ENCODE measurements at regions not wholly inside any gene's neighbourhood (a gene's known extent, or its start where the extent isn't known, plus 50 kb on each side); places are given as distances from the start of the nearest gene placed in this dataset.

DNA sequence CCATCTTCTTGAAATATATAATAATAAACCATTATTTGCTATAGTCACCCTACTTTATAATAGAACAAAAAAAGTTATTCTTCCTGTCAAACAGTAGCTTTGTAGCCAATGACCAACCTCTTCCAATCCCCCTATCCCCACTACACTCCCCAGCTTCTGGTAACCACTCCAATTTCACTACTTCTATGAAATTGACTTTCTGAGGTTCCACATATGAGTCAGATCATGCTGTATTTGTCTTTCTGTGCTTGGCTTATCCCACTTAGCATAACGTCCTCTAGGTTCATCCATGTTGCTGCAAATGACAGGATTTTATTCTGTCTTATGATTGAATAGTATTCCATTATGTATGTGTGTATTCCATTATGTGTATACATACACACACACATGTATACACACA is 809.7 kb upstream of the NDST4 start:
- H3K27ac ChIP-seq (ENCODE audit: low read length), result no peak overlapping the region
- H3K9me3 ChIP-seq (ENCODE audit: control insufficient read depth in 1 of 2, low read length in 2 of 2), result no peaks in the 10 kb centered on the region
- H3K4me3 ChIP-seq (ENCODE audit: low read depth in 1 of 2, low read length in 2 of 2), result no peak overlapping the region
- no peaks in the 10 kb centered on the region for H3K36me3 ChIP-seq (ENCODE audit: control insufficient read depth in 1 of 2, insufficient read depth in 2 of 2, low read length in 2 of 2)
- no peaks in the 10 kb centered on the region for H3K4me1 ChIP-seq (ENCODE audit: control insufficient read depth in 1 of 2, insufficient read depth in 2 of 2, low read length in 2 of 2)
- no peaks in the 10 kb centered on the region for H3K27me3 ChIP-seq (ENCODE audit: low read depth, low read length)

GRCh38 chr4:115920637-115921036 is 807.2 kb upstream of the NDST4 start:
- Histone ChIP-seq H3K4me1 (ENCODE audit: control insufficient read depth in 1 of 2, insufficient read depth in 2 of 2, low read length in 2 of 2) (no peaks in the 10 kb centered on the region), H3K27ac (ENCODE audit: low read length) (no peak overlapping the region), H3K9me3 (ENCODE audit: control insufficient read depth in 1 of 2, low read length in 2 of 2) (no peaks in the 10 kb centered on the region), H3K27me3 (ENCODE audit: low read depth, low read length) (no peaks in the 10 kb centered on the region), H3K36me3 (ENCODE audit: control insufficient read depth in 1 of 2, insufficient read depth in 2 of 2, low read length in 2 of 2) (no peaks in the 10 kb centered on the region), H3K4me3 (ENCODE audit: low read depth in 1 of 2, low read length in 2 of 2) (no peak overlapping the region)

DNA sequence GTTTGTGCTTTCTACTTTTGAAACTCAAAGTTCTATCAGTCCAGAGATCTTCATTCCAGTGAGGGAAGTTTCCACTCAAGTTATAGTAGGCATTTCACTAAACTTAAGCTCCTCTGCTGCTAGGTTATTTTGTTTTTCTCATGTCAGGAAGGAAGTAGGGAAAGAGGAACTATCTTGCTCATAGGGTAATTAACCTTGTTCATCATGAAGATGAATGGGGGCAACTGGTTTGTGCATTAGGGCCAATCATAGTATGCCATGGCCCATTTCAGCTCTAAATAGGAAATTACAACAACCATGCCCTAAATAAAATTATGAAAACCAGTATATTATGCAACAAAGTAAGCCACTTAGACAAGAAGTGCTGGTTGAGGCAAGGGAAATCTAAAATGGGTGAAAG is 804.7 kb upstream of the NDST4 start:
- no peaks in the 10 kb centered on the region for H3K9me3 ChIP-seq (ENCODE audit: control insufficient read depth in 1 of 2, low read length in 2 of 2)
- no peaks in the 10 kb centered on the region for H3K27me3 ChIP-seq (ENCODE audit: low read depth, low read length)
- no peaks in the 10 kb centered on the region for H3K36me3 ChIP-seq (ENCODE audit: control insufficient read depth in 1 of 2, insufficient read depth in 2 of 2, low read length in 2 of 2)
- no peaks in the 10 kb centered on the region for H3K4me1 ChIP-seq (ENCODE audit: control insufficient read depth in 1 of 2, insufficient read depth in 2 of 2, low read length in 2 of 2)
- H3K27ac ChIP-seq (ENCODE audit: low read length), result no peak overlapping the region
- H3K4me3 ChIP-seq (ENCODE audit: low read depth in 1 of 2, low read length in 2 of 2), result no peak overlapping the region

- Histone ChIP-seq H3K4me3 (ENCODE audit: low read depth in 1 of 2, low read length in 2 of 2) (no peak overlapping the region), H3K4me1 (ENCODE audit: control insufficient read depth in 1 of 2, insufficient read depth in 2 of 2, low read length in 2 of 2) (no peaks in the 10 kb centered on the region), H3K9me3 (ENCODE audit: control insufficient read depth in 1 of 2, low read length in 2 of 2) (no peaks in the 10 kb centered on the region), H3K27me3 (ENCODE audit: low read depth, low read length) (no peaks in the 10 kb centered on the region), H3K36me3 (ENCODE audit: control insufficient read depth in 1 of 2, insufficient read depth in 2 of 2, low read length in 2 of 2) (no peaks in the 10 kb centered on the region), H3K27ac (ENCODE audit: low read length) (no peak overlapping the region)
These were observed 793.0 kb upstream of the NDST4 start for GRCh38 chr4:115906428-115906827.

GRCh38 chr4:115883847-115884246 is 770.4 kb upstream of the NDST4 start:
- H3K27me3 ChIP-seq (ENCODE audit: low read depth, low read length), result no peaks in the 10 kb centered on the region
- H3K36me3 ChIP-seq (ENCODE audit: control insufficient read depth in 1 of 2, insufficient read depth in 2 of 2, low read length in 2 of 2), result no peaks in the 10 kb centered on the region
- no peak overlapping the region for H3K4me3 ChIP-seq (ENCODE audit: low read depth in 1 of 2, low read length in 2 of 2)
- no peak overlapping the region for H3K27ac ChIP-seq (ENCODE audit: low read length)
- H3K9me3 ChIP-seq (ENCODE audit: control insufficient read depth in 1 of 2, low read length in 2 of 2), result no peaks in the 10 kb centered on the region
- H3K4me1 ChIP-seq (ENCODE audit: control insufficient read depth in 1 of 2, insufficient read depth in 2 of 2, low read length in 2 of 2), result no peaks in the 10 kb centered on the region

DNA sequence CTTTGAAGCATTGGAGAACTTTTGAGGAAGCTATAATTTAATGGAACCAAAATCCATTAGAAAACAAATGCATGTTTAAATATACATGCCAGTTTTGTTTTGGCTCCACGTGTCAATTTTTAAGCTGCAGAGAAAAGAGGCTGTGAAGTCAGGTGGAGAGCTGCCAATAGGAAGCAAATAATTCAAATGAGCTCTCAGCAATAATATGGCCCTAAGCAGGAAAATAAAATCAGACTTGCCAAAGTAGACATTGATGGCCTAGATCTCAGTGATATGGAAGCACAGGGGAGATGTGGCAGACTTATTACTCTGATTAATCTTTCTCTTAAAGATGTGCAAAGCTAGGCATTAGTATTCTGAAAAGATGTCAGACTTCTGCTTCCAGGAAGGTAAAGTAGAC is 769.8 kb upstream of the NDST4 start:
- Histone ChIP-seq H3K4me1 (ENCODE audit: control insufficient read depth in 1 of 2, insufficient read depth in 2 of 2, low read length in 2 of 2) (no peaks in the 10 kb centered on the region), H3K27me3 (ENCODE audit: low read depth, low read length) (no peaks in the 10 kb centered on the region), H3K9me3 (ENCODE audit: control insufficient read depth in 1 of 2, low read length in 2 of 2) (no peaks in the 10 kb centered on the region)

DNA sequence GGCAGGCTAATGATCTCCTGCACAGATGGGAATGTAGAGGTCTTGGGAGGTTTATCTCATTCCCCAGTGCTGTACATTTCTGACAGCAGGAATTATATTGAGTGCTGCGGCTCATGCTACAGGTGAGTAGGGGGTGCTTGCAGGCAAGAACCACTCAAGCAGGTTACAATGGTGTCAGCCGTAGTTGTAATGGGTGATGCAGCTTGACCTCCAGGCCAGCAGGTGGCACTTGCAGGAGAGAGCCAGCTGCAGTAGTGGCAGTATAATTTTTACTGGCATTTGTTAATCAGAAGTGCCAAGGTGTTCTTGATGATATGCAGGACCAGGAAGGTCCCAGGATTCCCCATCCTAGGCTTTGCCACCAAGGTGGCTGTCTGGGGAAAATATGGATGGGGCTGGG is 759.6 kb upstream of the NDST4 start:
- Histone ChIP-seq H3K27me3 (ENCODE audit: low read depth, low read length) (no peaks in the 10 kb centered on the region), H3K27ac (ENCODE audit: low read length) (no peak overlapping the region), H3K36me3 (ENCODE audit: control insufficient read depth in 1 of 2, insufficient read depth in 2 of 2, low read length in 2 of 2) (no peaks in the 10 kb centered on the region), H3K9me3 (ENCODE audit: control insufficient read depth in 1 of 2, low read length in 2 of 2) (no peaks in the 10 kb centered on the region), H3K4me1 (ENCODE audit: control insufficient read depth in 1 of 2, insufficient read depth in 2 of 2, low read length in 2 of 2) (no peaks in the 10 kb centered on the region), H3K4me3 (ENCODE audit: low read depth in 1 of 2, low read length in 2 of 2) (no peak overlapping the region)

More for the DNA sequence above, 769.8 kb upstream of the NDST4 start:
- H3K36me3 ChIP-seq (ENCODE audit: control insufficient read depth in 1 of 2, insufficient read depth in 2 of 2, low read length in 2 of 2), result no peaks in the 10 kb centered on the region
- H3K27ac ChIP-seq (ENCODE audit: low read length), result no peak overlapping the region
- H3K4me3 ChIP-seq (ENCODE audit: low read depth in 1 of 2, low read length in 2 of 2), result no peak overlapping the region

DNA sequence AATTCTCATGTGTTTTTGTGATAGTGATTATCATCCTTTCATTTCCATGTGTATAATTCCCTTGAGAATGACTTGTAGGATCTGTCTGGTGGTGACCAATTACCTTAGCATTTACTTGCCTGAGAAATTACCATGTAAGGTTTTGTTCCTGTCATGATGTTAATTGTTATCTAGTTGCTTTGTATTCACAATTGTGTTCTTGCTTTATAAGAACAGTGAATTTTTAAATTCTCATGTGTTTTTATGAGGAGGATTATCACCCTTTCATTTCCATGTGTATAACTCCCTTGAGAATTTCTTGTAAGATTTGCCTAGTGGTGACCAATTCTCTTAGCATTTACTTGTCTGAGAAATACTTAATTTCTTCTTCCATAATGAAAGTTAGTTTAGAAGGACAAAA is 758.2 kb upstream of the NDST4 start:
- no peak overlapping the region for H3K27ac ChIP-seq (ENCODE audit: low read length)
- no peak overlapping the region for H3K4me3 ChIP-seq (ENCODE audit: low read depth in 1 of 2, low read length in 2 of 2)
- no peaks in the 10 kb centered on the region for H3K27me3 ChIP-seq (ENCODE audit: low read depth, low read length)
- H3K9me3 ChIP-seq (ENCODE audit: control insufficient read depth in 1 of 2, low read length in 2 of 2), result no peaks in the 10 kb centered on the region
- H3K4me1 ChIP-seq (ENCODE audit: control insufficient read depth in 1 of 2, insufficient read depth in 2 of 2, low read length in 2 of 2), result no peaks in the 10 kb centered on the region
- H3K36me3 ChIP-seq (ENCODE audit: control insufficient read depth in 1 of 2, insufficient read depth in 2 of 2, low read length in 2 of 2), result no peaks in the 10 kb centered on the region

DNA sequence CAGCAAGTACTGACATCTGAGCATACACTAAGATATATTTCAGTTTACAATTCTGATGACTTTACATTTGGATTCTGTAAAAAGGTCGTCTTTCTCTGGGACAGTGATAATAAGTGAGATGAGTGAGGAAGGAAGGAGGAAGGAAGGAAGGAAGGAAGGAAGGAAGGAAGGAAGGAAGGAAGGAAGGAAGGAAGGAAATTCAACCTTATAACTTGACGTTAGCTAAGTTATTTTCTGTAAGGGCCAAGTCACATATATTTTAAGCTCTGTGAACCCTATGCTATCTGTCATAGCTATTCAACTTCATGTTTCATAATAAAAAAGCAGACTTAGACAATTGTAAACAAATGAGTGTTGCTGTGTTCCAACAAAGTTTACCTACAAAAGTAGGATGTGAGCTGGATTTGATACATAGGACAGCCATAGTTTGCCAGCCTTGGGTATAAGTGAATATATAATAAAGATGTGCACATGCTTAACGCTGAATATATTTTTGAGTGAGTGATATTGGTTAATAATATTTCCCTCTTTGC is 753.0 kb upstream of the NDST4 start:
- Histone ChIP-seq H3K27me3 (ENCODE audit: low read depth, low read length) (no peaks in the 10 kb centered on the region), H3K9me3 (ENCODE audit: control insufficient read depth in 1 of 2, low read length in 2 of 2) (no peaks in the 10 kb centered on the region), H3K36me3 (ENCODE audit: control insufficient read depth in 1 of 2, insufficient read depth in 2 of 2, low read length in 2 of 2) (no peaks in the 10 kb centered on the region), H3K4me1 (ENCODE audit: control insufficient read depth in 1 of 2, insufficient read depth in 2 of 2, low read length in 2 of 2) (no peaks in the 10 kb centered on the region), H3K4me3 (ENCODE audit: low read depth in 1 of 2, low read length in 2 of 2) (no peak overlapping the region), H3K27ac (ENCODE audit: low read length) (no peak overlapping the region)

DNA sequence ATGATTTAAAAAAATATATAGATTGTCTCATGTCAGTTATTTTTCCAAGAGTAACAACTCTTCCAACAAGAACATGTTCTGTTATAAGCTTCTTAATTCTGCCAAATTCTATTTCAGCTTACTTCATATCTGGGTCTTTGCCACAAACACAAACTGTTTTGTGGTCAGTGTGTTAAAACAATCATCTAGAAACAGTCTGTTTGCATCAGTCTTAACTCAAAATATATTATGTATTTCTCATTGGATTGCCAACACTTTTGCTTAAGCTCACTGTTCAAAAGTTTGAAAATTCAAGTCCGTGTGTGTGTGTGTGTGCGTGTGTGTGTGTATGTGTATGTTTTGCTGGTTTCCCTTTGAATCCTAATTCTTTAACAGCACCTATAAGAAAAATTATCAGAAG is 752.3 kb upstream of the NDST4 start:
- Histone ChIP-seq H3K4me1 (ENCODE audit: control insufficient read depth in 1 of 2, insufficient read depth in 2 of 2, low read length in 2 of 2) (no peaks in the 10 kb centered on the region), H3K27ac (ENCODE audit: low read length) (no peak overlapping the region), H3K27me3 (ENCODE audit: low read depth, low read length) (no peaks in the 10 kb centered on the region), H3K36me3 (ENCODE audit: control insufficient read depth in 1 of 2, insufficient read depth in 2 of 2, low read length in 2 of 2) (no peaks in the 10 kb centered on the region), H3K9me3 (ENCODE audit: control insufficient read depth in 1 of 2, low read length in 2 of 2) (no peaks in the 10 kb centered on the region), H3K4me3 (ENCODE audit: low read depth in 1 of 2, low read length in 2 of 2) (no peak overlapping the region)

- Histone ChIP-seq H3K4me3 (ENCODE audit: low read depth in 1 of 2, low read length in 2 of 2) (no peak overlapping the region), H3K4me1 (ENCODE audit: control insufficient read depth in 1 of 2, insufficient read depth in 2 of 2, low read length in 2 of 2) (no peaks in the 10 kb centered on the region), H3K36me3 (ENCODE audit: control insufficient read depth in 1 of 2, insufficient read depth in 2 of 2, low read length in 2 of 2) (no peaks in the 10 kb centered on the region), H3K27ac (ENCODE audit: low read length) (no peak overlapping the region), H3K9me3 (ENCODE audit: control insufficient read depth in 1 of 2, low read length in 2 of 2) (no peaks in the 10 kb centered on the region), H3K27me3 (ENCODE audit: low read depth, low read length) (no peaks in the 10 kb centered on the region)
These were observed 739.3 kb upstream of the NDST4 start for GRCh38 chr4:115852767-115853091.

DNA sequence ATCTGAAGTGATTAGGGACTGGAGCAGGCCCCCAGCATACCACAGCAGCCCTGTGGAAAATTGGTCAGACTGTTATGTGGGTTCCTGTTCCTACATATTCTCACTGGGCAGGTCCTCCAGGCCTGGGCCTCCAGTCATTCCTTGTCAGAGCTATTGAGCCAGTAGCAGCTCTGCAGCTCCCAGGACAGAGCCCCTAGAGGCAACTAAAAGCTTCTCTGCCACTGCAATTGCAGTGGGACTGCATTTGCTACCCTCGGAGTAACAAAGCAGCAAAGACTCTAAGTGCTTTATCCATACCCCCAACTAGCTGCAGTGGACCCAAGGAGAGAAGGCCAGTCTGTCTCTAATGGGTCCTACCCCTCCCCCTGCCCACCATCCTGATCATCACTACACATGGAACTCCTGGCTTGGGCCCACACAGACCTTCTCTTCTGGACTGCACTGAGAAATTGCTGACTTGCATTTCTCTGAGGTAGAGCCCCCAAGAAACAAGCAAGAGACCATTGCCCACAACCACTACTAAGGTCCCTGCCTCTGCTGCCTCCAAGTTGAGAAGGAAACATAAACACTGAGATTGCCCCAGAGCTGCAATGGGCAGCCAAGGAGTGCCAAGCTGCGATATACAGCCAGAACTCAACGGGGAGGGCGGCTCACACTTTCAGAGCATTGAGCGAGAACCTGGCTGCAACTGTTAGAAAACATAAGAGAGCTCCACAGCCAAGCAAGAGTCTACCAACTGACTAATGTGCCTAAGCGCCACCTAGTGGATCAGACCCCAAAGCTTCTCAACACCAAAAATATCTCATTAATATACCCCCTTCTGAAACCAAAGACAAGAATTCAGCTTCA is 738.7 kb upstream of the NDST4 start:
- H3K4me1 ChIP-seq (ENCODE audit: control insufficient read depth in 1 of 2, insufficient read depth in 2 of 2, low read length in 2 of 2), result no peaks in the 10 kb centered on the region
- no peaks in the 10 kb centered on the region for H3K9me3 ChIP-seq (ENCODE audit: control insufficient read depth in 1 of 2, low read length in 2 of 2)
- no peaks in the 10 kb centered on the region for H3K27me3 ChIP-seq (ENCODE audit: low read depth, low read length)
- no peak overlapping the region for H3K4me3 ChIP-seq (ENCODE audit: low read depth in 1 of 2, low read length in 2 of 2)
- H3K27ac ChIP-seq (ENCODE audit: low read length), result no peak overlapping the region
- no peaks in the 10 kb centered on the region for H3K36me3 ChIP-seq (ENCODE audit: control insufficient read depth in 1 of 2, insufficient read depth in 2 of 2, low read length in 2 of 2)
